Urothelium cell line (cell line): ENCODE measurements at regions not wholly inside any gene's neighbourhood (a gene's known extent, or its start where the extent isn't known, plus 50 kb on each side); places are given as distances from the start of the nearest gene placed in this dataset.

ENCODE experiments used
- DNase-seq: peaks from one replicate; pipeline ENCODE4 v3.0.0; 2011; ENCODE audit warnings: low spot score, mixed read lengths
- FAIRE-seq: peaks from 2 replicates; lab custom pipeline; 2011; peaks lifted over from hg19 to GRCh38; lab: Jason Lieb, UNC

DNA sequence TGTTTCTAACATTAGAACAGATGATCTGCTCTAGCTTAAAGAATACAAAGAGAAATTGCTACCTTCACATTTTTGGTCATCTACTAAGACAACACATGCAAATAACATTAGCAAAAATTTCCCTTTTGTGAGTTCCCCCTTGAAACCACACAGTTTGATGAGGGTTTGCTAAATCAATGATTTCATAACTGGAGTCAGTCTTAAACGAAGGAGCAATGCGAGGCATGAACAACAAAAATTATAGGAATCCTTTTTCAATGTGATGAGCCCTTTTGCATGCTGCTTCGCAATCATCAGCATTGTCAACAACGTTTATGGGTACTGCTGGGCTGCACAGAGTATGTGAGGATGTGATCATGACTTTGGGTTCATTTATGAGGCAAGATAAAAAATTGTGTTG, 286.4 kb downstream of the C7orf25 start:
- FAIRE-seq (no peak), DNase-seq (no peak)

- FAIRE-seq (no peak), DNase-seq (no peak)
These were observed 287.4 kb downstream of the C7orf25 start for GRCh38 chr7:42624471-42624870.

DNA sequence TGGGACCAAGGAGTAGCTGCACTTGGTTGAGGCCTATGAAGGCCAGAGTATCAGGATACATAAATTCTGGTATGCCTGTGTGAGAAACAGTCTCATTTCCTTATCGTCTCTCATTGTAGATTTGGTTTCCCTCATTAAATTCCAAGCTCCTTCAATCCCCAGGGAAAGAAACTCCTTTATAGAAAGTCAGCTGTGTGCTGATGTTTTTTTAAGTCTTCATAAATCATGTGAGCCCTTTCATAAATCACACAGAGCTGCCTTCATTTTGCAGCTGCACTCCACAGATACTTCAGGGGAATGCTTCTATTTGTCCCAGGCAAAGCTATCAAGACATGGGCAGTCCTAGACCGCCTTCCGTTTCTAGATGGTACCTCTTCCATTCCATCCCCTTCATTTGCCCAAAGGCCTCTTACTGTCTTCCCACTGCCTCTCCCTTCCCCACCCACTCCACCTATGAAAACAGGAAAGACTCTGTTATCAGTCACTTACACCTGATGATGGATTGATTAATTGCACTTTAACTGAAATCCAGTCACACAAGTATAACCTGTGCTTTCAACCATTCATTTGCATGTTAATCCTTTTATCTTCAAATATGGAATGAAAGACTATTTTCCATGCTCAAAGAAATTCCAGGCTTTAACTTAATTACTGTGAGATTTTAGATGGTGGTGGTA, 290.2 kb downstream of the C7orf25 start:
- FAIRE-seq (no peak), DNase-seq (no peak)

DNA sequence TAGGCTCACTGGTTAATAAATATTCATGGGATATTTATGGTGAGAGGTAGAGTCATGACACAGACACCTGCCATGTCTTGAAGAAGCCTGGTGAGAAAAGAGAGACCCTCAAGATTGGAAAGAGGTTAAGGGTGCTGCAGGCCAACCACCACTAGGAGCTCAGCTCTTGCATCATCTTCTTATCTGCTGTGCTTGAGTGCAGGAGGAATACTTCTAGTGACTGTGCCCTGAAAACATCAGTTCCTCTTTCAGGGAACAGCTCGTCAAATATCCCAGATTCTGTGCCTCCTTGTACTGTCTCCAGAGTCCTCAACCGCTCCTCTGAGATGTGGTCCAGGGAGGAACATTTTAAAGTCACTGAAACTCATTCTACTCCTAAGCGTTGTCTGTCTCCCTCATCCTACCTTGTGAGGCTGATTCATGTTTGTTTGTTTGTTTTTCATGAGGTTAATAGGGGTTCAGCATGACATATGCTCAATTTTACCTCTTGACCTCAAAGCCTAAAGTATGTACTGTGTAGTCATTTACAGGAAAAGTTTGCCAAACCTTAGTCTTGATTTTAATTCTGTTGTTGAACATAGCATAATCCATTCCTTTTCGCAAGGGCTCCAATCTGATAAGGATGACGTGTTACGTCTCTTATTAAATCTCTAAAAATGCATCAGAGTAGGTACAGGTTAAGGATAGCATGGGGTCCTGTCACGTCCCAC, 293.1 kb downstream of the C7orf25 start:
- FAIRE-seq (no peak), DNase-seq (no peak)

DNA sequence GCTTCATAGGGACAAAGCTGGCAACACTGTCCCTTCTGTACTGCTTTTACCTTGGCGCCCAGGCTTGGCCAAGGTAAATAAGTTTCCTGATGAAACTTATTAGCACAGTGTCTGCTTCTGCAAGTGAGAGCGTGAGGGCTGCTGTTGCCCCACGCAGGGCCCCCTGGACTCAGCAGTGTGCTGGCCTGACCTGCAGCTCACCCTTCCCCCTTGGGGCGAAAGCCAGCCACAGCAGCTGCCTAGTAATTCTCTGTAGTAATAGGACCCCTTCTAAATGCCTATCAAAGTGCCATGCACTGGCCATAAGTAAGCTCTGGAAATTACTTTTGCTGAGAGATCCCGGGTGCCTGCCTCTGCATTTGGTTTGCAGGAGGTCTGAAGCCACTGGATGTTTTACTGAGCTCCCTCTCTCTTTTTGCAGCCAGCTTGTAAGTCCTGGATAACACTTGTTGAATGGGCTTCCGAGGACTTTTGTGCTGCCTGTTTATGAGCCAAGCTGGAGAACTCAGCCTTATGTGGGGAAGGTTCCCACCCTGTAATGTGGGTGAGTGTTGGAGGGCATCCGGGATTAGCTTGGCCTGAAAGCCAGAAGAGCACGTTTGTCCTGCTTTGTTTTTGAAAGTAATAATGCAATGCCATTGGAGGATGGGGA, 293.9 kb downstream of the C7orf25 start:
- no peak for DNase-seq
- FAIRE-seq = peak; percentile 59

DNA sequence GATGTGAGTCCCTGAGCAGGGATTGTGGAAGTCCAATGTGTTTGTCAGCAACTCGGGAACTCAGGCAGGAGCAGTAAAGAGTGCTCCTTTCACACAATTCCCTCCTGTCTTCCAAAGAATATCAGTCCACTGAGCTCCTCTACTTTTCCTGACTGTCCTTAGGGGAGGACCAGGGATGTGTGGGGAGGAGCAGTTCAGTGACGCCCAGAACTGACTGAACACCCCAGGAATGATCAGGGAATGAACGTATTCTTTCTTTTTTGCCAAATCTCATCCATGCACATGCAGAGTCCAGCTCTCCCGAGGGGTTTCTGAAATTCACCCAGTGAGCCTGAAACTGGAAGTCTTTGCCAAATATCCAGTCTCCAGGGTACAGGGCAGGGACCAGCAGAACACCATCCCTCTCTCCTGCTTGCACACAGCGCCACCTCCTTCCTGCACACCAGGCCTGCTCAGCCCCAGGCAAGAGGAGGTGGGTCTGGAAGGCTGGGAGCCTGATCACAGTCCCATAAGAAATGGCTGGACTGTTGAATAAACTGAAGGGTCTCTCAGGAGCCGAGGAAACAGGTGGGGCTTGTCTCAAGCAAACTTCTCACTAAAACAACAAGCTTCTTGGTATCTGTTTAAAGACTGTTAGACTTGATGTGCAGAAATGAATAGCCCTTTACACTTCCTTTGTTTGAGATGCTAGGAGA, 294.7 kb downstream of the C7orf25 start:
- DNase-seq = no peak

GRCh38 chr7:42614636-42615035, 297.2 kb downstream of the C7orf25 start:
- DNase-seq (no peak), FAIRE-seq (no peak)

More for the DNA sequence above, 294.7 kb downstream of the C7orf25 start:
- no peak for FAIRE-seq

- DNase-seq = peak; percentile 25
- no peak for FAIRE-seq
These were observed 299.9 kb downstream of the C7orf25 start for GRCh38 chr7:42611961-42612360.

DNA sequence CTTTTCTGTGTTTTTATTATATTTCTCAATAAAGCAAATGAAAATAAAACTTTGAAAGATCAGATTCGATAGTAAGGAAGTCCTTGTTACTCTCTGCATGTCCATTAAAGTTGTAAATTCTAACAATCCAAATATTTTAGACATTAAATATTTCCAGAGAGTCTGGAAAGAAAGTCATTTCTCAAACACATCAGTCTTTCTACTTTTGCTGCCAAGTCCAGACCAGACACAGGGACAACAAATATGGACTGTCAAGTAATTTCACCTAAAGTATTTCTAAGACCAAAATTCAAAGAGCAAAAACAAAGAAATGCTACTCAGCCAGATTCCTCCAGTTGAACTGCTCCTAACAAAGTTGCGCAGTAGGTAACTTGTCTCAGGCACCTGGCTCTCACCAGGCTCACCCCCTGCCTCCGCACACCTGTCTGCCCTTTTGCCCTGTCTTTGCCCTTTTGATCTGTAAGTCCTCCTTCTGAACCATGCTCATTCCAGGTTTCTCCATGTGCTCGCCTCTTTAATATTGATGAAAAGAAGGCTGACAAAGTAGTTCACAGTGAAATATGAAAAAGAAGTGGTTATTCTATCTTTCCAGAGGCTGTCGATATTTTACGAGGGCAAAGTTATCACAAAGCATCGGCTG, 300.5 kb downstream of the C7orf25 start:
- DNase-seq (no peak), FAIRE-seq (no peak)

GRCh38 chr7:42606193-42606905, 305.5 kb downstream of the C7orf25 start:
- DNase-seq (no peak), FAIRE-seq (no peak)

DNA sequence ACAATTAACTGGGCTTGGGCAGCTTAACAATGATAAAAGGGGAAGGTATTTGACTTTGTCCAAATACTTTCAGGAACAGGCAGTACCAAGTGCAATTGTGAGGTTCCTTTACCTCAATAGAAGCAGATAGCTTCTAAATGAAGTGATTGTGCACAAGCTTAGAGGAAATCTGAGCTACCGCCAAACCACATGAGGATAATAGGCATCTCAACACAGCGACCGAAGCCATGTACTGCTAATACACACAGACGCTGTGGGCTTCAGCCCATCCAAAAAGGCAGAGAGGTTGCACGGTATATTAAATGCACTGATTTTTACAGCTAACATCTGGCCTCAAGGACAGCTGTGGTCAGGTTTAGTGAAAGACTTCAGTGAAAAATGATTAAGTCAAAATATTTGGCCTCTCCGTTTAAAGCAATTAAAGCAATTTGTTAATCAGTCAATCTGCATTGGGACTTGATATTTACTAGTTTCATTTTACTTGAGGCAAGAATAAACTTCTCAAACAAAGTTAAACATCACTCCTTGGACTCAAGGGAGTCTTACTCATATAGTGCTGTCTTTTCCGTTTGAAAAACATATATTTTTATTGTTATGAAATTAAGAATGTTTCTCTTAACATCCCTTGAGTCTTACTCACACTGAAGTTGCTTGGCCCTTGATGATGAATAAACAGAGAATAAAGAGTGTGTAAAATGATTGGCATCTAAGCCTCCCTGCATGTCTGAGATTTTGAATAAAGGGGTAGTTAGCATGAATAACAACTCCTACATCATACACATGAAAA, 306.3 kb downstream of the C7orf25 start:
- no peak for DNase-seq

GRCh38 chr7:42603496-42603895, 308.4 kb downstream of the C7orf25 start:
- DNase-seq (no peak), FAIRE-seq (no peak)

More for the DNA sequence above, 306.3 kb downstream of the C7orf25 start:
- FAIRE-seq = no peak

GRCh38 chr7:42597300-42597699, 314.6 kb downstream of the C7orf25 start:
- DNase-seq (no peak), FAIRE-seq (no peak)

DNA sequence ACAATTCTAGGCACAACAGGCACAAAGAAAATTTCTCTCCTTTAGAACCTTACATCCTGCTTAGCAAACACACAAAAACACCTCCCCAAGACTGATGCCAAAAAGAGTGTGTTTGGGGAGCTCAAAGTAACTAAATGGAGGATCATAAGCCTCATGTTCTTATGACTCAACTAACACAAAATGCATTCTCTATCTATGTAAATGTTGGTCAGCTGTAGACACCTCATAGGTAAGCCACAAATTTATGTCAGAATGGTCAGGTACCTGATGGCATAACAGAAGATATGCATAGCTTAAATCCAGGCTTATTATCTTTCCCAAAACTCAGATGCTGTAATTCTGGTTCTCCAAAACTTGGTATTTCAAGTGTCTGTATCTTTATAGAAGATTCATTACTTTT, 315.1 kb downstream of the C7orf25 start:
- no peak for DNase-seq
- FAIRE-seq = peak; percentile 67

- FAIRE-seq = no peak
These were observed 318.0 kb downstream of the C7orf25 start for GRCh38 chr7:42593860-42594259.

DNA sequence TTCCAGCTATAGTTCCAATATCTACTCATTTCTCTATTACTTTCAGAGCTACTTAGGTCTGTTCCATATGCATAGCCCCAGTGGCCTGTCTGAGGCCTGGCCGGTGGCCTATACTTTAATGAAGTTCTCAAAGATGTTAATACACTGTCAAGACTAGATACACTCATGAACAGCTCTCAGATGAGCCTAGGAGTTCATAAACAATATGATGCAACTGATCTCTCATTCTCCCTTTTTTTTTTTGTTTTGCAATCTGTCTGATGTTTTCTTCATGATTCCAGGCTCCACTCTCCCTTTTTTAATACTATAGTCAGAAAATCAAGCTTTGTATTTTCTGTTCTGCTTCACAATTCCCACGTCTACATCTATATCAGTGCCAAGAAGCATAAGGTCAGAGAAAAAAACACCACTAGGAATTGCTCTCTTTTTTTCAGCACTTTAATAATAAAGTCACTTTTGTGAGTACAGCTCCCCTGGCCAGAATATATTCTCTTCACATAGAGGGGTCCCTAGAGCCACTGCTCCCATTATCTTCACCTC, 321.0 kb downstream of the C7orf25 start:
- no peak for FAIRE-seq
- DNase-seq = no peak

More at GRCh38 chr7:42593860-42594259, 318.0 kb downstream of the C7orf25 start:
- no peak for DNase-seq

- FAIRE-seq (no peak), DNase-seq (no peak)
These were observed 323.0 kb downstream of the C7orf25 start for GRCh38 chr7:42588876-42589275.

DNA sequence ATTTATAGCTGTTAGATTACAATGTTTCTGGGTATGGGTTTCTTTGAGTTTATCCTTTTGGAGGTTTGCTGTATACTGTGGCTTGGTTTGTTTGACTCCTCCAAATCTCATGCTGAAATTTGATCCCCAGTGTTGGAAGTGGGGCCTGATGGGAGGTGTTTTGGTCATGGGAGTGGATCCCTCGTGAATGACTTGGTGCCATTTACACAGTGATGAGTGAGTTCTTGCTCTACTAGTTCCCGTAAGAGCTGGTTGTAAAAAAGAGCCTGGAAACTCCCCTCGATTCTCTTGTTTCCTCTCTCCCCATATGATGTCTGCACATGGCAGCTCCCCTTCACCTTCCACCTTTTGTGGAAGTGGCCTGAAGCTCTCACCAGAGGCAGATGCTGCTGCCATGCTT, 324.1 kb downstream of the C7orf25 start:
- FAIRE-seq = no peak

DNA sequence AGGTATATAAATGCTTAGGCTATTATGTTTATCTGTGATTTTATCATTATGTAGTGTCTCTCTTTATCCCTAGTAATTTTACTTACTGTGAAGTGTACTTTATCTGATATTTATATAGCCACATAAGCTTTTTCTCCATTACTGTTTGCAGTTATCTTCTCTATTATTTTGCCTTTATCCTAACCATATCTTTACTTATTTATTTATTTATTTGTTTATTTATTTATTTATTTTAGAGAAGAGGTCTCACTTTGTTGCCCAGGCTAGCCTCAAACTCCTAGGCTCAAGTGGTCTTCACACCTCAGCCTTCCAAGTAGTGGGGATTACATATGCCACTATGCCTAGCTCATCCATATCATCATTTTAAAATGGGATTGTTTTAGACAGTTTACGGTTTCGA, 331.8 kb downstream of the C7orf25 start:
- DNase-seq (no peak), FAIRE-seq (no peak)

More for the DNA sequence above, 324.1 kb downstream of the C7orf25 start:
- no peak for DNase-seq
